Heart left ventricle (tissue), 13 donors: ENCODE measurements at regions not wholly inside any gene's neighbourhood (a gene's known extent, or its start where the extent isn't known, plus 50 kb on each side); places are given as distances from the start of the nearest gene placed in this dataset.
"Not testable (repeated sequence)": the region's sequence is repeated elsewhere in the genome, so short reads cannot be mapped to it uniquely, and the experiment has no call there.

Experiments used
- CTCF ChIP-seq, 12 donors: fragments of 200-600 bp; sonication (generic) in 4 of 12; IDR thresholded peaks; one replicate each; pipeline versions ENCODE4 v1.5.0 to v1.8.0; 2018 to 2022; ENCODE audit warnings: antibody characterized with exemption in 12 of 12, mild to moderate bottlenecking in 5 of 12
- POLR2A ChIP-seq, 2 donors: fragments of 450-650 bp; IDR thresholded peaks; one replicate each; pipeline ENCODE4 v1.6.1; 2017; ENCODE audit warnings: antibody characterized with exemption in 2 of 2, mild to moderate bottlenecking in 2 of 2, moderate library complexity in 2 of 2
- donor health status: ischemic (EF 13 %, LVEDD 7.1; RV severe dilation, severe dysfunction).
- donor health status: DM: no; HTN: yes; CAD: no.
- donor health status: DM: no; HTN: no; CAD: no.
- donor health status: ischemic (EF 25% LVEDD 6.9; RV normal size, moderate dysfunction).
- donor health status: ischemic (EF 25% LVEDD 5.7; RV mildly dilated, moderate dysfunction).
- donor health status: ischemic (EF 35%, LVEDD 5.7; RV mildly dilated, moderate dysfunction).
- donor health status: nonischemic (EF 11% LVEDD 7.7; RV severe dilation, severe dysfunction).
- donor health status: DM: yes; HTN: yes; CAD: no.
- donor health status: PGD.
- donor health status: ischemic (EF 29% LVEDD 5.4; RV normal size, mild dysfunction).
- donor health status: nonischemic (EF 23%, LVEDD 6.1; RV moderate dilation, normal function).

GRCh38 chr19:31484858-31485410 lies 135.7 kb upstream of the TSHZ3 start:
- peak in 1 of 12 donors; percentile 12 for TF ChIP-seq CTCF (IDR thresholded peaks at IDR 0.05)
- TF ChIP-seq POLR2A (IDR thresholded peaks at IDR 0.05): not testable (repeated sequence)
